ENCODE measurements at regions not wholly inside any gene's neighbourhood (a gene's known extent, or its start where the extent isn't known, plus 50 kb on each side); places are given as distances from the start of the nearest gene placed in this dataset.

- TF ChIP-seq POLR2AphosphoS5 (IDR thresholded peaks at IDR 0.05; ENCODE audit: low read depth, low read length) = no peak
- no peak for TF ChIP-seq POLR2A (IDR thresholded peaks at IDR 0.05; ENCODE audit: low read depth, low read length)
- no peak for TF ChIP-seq TAF1 (IDR thresholded peaks at IDR 0.05; ENCODE audit: borderline replicate concordance, low read depth, low read length)
These were observed 93.6 kb upstream of the CPNE8 start for GRCh38 chr12:38998887-38999482.
